ENCODE measurements at regions not wholly inside any gene's neighbourhood (a gene's known extent, or its start where the extent isn't known, plus 50 kb on each side); places are given as distances from the start of the nearest gene placed in this dataset.

- in situ Hi-C loops (cut with HindIII; ENCODE audit: low pct_unique_long_range_greater_than_20kb, low sequenced_read_pairs) = no loop called here
- DNase-seq (ENCODE audit: low read depth, low spot score) = no peak
These were observed 189.5 kb downstream of the SEC61B start for GRCh38 chr9:99411479-99412115.

DNA sequence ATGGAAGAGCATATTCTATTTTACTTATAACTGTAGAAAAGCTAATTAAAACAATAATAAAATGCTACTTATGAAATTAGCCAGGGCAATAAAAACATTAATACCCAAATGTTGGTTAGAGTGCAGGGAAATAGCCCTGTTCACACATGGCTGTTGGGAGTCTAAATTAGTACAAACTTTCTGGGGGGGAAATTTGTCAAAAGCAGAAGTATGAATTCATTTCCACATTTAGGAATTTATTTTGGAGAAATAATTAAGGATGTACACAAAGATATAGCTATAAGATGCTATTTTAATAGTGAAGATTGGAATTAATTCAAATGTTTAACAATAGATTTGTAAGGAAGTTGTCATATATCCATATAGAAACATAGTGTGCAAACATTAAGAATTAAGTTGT, 190.5 kb downstream of the SEC61B start:
- DNase-seq (ENCODE audit: low read depth, low spot score) = no peak
- in situ Hi-C loops (cut with HindIII; ENCODE audit: low pct_unique_long_range_greater_than_20kb, low sequenced_read_pairs) = no loop called here

DNA sequence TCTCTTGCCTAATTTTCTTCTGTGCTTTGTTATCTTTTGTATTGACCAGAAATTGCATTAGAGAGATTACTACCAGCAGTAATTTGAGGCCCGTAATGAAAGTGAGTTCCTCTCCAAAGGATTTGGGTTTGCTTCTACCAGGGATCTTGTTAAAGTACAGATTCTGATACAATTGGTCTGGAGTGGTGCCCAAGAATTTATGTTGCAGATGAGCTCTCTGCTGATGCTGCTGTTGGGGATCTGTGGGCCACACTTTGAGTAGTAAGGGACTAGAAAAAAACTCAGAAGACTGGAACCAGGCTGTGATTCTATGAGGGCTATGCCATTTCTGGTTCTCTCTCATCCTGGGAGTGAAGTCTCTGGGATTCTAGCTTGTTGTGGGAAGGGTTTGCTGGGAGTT, 192.2 kb downstream of the SEC61B start:
- no peak for DNase-seq (ENCODE audit: low read depth, low spot score)
- in situ Hi-C loops (cut with HindIII; ENCODE audit: low pct_unique_long_range_greater_than_20kb, low sequenced_read_pairs) = no loop called here

DNA sequence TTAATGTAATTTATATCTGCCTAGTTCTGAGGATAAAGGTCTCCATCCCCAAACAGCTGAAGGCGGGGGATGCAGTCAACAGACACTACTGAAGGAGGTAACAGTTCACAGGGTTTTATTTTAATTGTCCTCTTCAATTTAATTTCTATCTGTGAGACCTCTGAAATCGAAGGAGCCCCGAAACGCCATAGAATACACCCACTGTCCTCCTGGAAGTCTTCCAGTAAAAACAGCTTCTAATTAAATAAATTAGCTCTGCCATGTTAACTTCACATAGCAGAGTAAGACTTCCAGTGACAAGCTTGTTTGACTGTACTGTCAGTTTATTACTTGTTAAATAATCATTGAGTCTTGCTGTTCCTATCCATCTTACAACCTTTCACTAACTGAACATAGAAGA, 193.5 kb downstream of the SEC61B start:
- DNase-seq (ENCODE audit: low read depth, low spot score) = no peak
- in situ Hi-C loops (cut with HindIII; ENCODE audit: low pct_unique_long_range_greater_than_20kb, low sequenced_read_pairs) = no loop called here

GRCh38 chr9:99416007-99416406, 193.9 kb downstream of the SEC61B start:
- DNase-seq (ENCODE audit: low read depth, low spot score) = no peak
- in situ Hi-C loops (cut with HindIII; ENCODE audit: low pct_unique_long_range_greater_than_20kb, low sequenced_read_pairs) = no loop called here

DNA sequence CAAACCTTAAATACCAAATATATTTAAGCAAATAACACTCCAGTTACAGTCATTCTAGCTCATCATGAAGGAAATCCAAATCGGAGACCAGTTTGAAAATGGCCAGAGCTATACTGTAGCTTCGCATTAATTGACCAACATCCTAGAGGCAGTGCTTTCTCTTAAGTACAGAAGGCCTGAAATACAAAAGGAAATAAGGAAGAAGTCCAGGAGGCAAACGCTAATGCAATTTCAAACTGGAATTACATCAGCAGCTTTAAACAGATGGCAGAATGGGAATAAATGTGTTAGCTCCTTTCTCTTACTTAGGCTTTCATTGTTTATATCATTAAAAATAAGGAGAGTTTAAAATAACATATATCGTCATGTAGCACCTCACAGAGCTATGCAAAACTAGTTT, 197.0 kb downstream of the SEC61B start:
- DNase-seq (ENCODE audit: low read depth, low spot score) = no peak
- in situ Hi-C loops (cut with HindIII; ENCODE audit: low pct_unique_long_range_greater_than_20kb, low sequenced_read_pairs) = no loop called here

- no peak for DNase-seq (ENCODE audit: low read depth, low spot score)
- in situ Hi-C loops (cut with HindIII; ENCODE audit: low pct_unique_long_range_greater_than_20kb, low sequenced_read_pairs) = no loop called here
These were observed 199.3 kb downstream of the SEC61B start for GRCh38 chr9:99421369-99421768.

- in situ Hi-C loops (cut with HindIII; ENCODE audit: low pct_unique_long_range_greater_than_20kb, low sequenced_read_pairs) = no loop called here
- DNase-seq (ENCODE audit: low read depth, low spot score) = no peak
These were observed 203.0 kb downstream of the SEC61B start for GRCh38 chr9:99425124-99425523.

DNA sequence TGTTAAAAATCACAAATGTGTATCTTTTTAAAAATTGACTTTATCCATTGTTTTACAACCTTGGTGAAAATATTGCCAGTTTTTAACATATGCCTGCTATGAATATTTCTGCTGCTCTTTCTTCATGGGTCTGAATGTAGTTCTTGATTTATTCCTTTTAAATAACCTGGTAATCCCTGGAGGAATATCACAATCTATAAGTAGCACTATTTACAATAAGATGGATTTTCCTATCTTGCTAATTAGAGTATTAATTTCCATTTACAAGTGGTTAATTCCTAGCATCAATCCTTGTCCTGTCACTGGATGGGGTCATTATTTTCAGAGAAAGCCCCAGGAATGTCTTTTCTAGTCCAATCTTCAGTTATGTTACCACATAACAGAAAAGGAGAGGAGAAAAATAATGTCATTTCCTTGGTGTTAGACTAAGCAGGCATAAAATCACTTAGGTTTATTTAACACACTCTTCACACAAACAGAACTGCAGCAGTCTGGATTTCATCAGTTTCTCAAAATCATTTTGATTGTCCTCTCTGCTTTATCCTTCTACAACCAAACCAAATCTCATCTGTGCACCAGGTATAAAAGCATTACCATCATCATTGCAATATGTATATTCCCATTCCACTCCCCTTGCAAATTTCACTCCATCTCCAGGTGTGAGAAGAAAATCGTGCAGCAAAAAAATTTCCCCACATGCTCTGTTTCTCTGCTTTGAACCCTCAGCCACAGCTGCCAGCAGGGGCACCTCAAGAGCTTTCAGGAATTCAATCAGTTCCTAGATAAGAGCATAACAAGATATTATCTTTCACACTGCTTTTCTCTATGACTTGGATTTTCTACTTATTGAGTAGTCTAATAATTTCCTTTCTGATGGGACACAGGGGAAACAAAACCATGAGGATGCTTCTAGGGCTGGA, 204.1 kb downstream of the SEC61B start:
- DNase-seq (ENCODE audit: low read depth, low spot score) = no peak
- in situ Hi-C loops (cut with HindIII; ENCODE audit: low pct_unique_long_range_greater_than_20kb, low sequenced_read_pairs) = no loop called here

GRCh38 chr9:99427260-99427659, 205.2 kb downstream of the SEC61B start:
- DNase-seq (ENCODE audit: low read depth, low spot score) = no peak
- in situ Hi-C loops (cut with HindIII; ENCODE audit: low pct_unique_long_range_greater_than_20kb, low sequenced_read_pairs) = no loop called here

DNA sequence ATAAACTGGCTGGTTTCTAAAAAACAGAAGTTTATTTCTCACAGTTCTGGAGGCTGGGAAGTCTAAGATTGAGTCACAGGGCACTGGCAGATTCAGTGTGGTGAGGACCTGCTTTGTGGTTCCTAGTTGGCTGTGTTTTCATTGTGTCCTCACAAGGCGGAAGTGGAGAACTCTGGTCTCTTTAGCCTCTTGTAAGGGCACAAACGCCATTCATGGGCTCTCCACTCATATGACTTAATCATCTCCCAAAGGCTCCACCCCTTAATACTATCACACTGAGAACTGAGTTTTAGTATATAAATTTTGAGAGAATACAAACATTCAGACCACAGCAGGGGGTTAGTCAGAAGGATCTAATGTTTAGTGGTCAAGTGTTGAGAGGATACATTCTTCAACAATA, 208.2 kb downstream of the SEC61B start:
- in situ Hi-C loops (cut with HindIII; ENCODE audit: low pct_unique_long_range_greater_than_20kb, low sequenced_read_pairs) = no loop called here
- no peak for DNase-seq (ENCODE audit: low read depth, low spot score)

- DNase-seq (ENCODE audit: low read depth, low spot score) = no peak
- in situ Hi-C loops (cut with HindIII; ENCODE audit: low pct_unique_long_range_greater_than_20kb, low sequenced_read_pairs) = no loop called here
These were observed 209.0 kb downstream of the SEC61B start for GRCh38 chr9:99431103-99431502.

DNA sequence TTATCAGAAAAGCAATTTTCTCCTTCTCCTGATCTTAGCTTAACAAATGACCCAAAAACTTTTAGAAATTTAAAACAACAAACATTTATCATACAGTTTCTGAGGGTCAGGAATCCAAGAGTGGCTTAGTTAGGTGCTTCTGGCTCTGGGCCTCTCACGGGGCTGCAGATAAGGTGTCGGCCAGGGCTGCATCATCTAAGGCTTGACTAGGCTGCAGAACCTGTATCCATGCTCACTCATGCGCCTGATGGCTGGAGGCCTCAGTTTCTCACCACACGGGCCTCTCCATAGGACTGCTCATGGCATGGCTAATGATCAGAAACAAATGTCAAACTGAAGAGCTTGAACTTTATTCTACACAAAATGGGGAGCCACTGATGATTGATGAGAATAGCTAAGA, 210.0 kb downstream of the SEC61B start:
- in situ Hi-C loops (cut with HindIII; ENCODE audit: low pct_unique_long_range_greater_than_20kb, low sequenced_read_pairs) = no loop called here
- no peak for DNase-seq (ENCODE audit: low read depth, low spot score)

- no peak for DNase-seq (ENCODE audit: low read depth, low spot score)
- in situ Hi-C loops (cut with HindIII; ENCODE audit: low pct_unique_long_range_greater_than_20kb, low sequenced_read_pairs) = no loop called here
These were observed 211.0 kb downstream of the SEC61B start for GRCh38 chr9:99433095-99433494.

GRCh38 chr9:99433555-99433954, 211.5 kb downstream of the SEC61B start:
- in situ Hi-C loops (cut with HindIII; ENCODE audit: low pct_unique_long_range_greater_than_20kb, low sequenced_read_pairs) = no loop called here
- DNase-seq (ENCODE audit: low read depth, low spot score) = no peak

DNA sequence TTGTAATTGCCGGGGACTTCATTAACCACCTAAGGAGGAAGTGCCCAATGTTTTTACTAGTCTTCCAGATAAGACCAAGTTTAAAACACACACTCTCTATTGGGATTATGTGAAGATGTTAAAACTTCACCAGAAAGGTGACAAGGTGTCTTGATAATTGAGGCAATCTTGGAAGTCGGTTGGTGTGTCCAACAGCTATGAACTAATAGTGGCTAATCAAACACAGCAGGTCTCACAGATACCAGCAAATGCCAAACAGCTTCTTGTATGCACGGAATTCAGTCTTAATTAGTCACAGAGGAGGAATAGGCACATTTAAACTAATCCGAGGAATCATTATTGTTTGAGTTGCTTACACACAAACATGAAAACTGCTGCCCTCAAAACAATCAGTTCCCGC, 214.5 kb downstream of the SEC61B start:
- DNase-seq (ENCODE audit: low read depth, low spot score) = no peak
- in situ Hi-C loops (cut with HindIII; ENCODE audit: low pct_unique_long_range_greater_than_20kb, low sequenced_read_pairs) = no loop called here

DNA sequence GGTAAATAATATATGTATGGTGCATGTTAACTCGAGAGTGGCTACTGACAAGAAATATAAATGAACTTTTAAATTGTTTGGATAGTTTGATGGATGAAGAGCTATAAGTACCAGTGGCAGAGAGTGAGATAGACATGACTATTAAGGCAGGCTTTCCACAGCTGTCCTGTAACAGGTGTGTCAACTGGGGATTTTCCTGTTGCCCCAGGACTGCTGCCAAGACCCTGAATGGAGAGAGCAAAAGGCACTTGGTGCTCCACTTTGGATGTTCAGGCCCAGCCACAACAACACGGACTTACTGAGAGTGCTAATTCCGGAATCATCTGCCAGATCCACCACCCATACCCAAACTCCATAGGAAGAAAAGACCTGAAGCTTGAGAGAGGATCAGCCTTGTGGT, 215.1 kb downstream of the SEC61B start:
- in situ Hi-C loops (cut with HindIII; ENCODE audit: low pct_unique_long_range_greater_than_20kb, low sequenced_read_pairs) = no loop called here
- no peak for DNase-seq (ENCODE audit: low read depth, low spot score)

GRCh38 chr9:99438596-99438995, 216.5 kb downstream of the SEC61B start:
- in situ Hi-C loops (cut with HindIII; ENCODE audit: low pct_unique_long_range_greater_than_20kb, low sequenced_read_pairs) = no loop called here
- no peak for DNase-seq (ENCODE audit: low read depth, low spot score)

DNA sequence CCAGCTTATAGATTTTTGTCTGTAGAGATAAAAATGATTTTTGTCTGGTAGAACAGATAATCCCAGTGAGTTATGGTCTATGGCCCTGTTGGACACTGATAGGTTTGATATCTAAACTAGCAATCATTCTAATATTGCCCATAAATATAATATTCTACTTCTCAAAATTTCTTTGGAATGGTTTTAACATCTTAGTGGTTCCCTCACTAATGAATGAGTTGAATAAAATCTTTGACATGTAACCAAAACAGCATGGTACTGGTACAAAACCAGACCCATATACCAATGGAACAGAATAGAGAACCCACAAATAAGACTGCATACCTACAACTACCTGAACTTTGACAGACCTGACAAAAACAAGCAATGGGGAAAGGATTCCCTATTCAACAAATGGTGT, 219.7 kb downstream of the SEC61B start:
- no peak for DNase-seq (ENCODE audit: low read depth, low spot score)
- in situ Hi-C loops (cut with HindIII; ENCODE audit: low pct_unique_long_range_greater_than_20kb, low sequenced_read_pairs) = no loop called here
